GM23248 (cell line): ENCODE measurements at regions not wholly inside any gene's neighbourhood (a gene's known extent, or its start where the extent isn't known, plus 50 kb on each side); places are given as distances from the start of the nearest gene placed in this dataset.
"Not testable (repeated sequence)": the region's sequence is repeated elsewhere in the genome, so short reads cannot be mapped to it uniquely, and the experiment has no call there.

Experiments
- EZH2 ChIP-seq: fragments of 200-600 bp; sonication (generic); IDR thresholded peaks from 2 replicates; pipeline ENCODE4 v1.6.1; 2018; ENCODE audit warnings: antibody characterized with exemption, mild to moderate bottlenecking; ENCODE audit not compliant: insufficient read depth, poor library complexity, severe bottlenecking
- EZH2phosphoT487 ChIP-seq: fragments of 200-600 bp; sonication (generic); IDR thresholded peaks from 2 replicates; pipeline ENCODE4 v1.6.1; 2018; ENCODE audit warnings: antibody characterized with exemption, moderate library complexity, mild to moderate bottlenecking, low read depth; ENCODE audit not compliant: insufficient read depth

DNA sequence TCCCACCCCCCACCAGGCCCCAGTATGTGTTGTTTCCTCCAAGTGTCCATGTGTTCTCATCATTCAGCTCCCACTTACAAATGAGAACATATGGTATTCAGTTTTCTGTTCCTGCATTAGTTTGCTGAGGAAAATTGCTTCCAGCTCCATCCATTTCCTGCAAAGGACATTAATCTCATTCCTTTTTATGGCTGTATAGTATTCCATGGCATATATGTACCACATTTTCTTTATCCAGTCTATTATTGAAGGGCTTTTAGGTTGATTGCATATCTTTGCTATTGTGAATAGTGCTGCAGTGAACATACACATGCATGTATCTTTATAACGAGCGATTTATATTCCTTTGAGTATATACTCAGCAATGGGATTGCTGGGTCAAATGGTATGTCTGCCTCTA, 431.1 kb upstream of the NR5A2 start:
- TF ChIP-seq EZH2, EZH2phosphoT487: not testable (repeated sequence)
